ENCODE measurements at regions not wholly inside any gene's neighbourhood (a gene's known extent, or its start where the extent isn't known, plus 50 kb on each side); places are given as distances from the start of the nearest gene placed in this dataset.

DNA sequence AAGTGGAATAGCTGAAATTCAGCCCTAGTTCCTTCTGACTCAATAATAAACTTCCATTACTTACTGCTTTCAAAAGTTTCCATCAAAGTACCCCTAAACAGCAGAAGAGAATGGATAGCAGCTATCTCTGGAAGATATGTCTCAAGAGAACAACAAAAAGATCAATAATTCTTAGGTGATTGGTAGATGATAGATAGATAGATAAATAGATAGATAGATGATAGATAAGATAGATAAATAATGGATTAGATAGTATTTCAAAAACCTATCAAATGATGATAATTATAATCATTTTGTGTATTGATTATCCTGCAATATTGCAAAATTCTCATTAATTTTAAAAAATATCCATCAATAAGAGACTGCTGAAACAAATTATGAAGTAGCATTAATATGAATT lies 97.4 kb upstream of the CCND2 start:
- no peak overlapping the region for H3K27ac ChIP-seq
- TF ChIP-seq, protein P1, sequence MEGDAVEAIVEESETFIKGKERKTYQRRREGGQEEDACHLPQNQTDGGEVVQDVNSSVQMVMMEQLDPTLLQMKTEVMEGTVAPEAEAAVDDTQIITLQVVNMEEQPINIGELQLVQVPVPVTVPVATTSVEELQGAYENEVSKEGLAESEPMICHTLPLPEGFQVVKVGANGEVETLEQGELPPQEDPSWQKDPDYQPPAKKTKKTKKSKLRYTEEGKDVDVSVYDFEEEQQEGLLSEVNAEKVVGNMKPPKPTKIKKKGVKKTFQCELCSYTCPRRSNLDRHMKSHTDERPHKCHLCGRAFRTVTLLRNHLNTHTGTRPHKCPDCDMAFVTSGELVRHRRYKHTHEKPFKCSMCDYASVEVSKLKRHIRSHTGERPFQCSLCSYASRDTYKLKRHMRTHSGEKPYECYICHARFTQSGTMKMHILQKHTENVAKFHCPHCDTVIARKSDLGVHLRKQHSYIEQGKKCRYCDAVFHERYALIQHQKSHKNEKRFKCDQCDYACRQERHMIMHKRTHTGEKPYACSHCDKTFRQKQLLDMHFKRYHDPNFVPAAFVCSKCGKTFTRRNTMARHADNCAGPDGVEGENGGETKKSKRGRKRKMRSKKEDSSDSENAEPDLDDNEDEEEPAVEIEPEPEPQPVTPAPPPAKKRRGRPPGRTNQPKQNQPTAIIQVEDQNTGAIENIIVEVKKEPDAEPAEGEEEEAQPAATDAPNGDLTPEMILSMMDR (conservative IDR thresholded peaks at IDR 0.05) = no peak

DNA sequence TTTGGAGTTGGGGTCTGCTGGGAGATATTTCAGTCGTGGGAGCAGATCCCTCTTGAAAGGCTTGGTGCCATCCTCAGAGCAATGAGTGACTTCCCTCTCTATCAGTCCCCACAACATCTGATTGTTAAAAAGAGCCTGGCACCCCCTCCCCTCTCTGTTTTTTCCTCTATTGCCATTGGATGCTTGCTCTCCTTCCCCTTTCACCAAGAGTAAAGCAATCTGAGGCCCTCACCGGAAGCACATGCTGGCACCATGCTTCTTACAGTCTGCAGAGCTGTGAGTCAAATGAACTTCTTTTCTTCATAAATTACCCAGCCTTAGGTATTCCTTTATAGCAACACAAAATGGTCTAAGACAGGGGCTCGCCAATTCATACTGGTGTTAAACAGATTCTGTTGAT lies 99.1 kb upstream of the CCND2 start:
- no peak overlapping the region for H3K27ac ChIP-seq

DNA sequence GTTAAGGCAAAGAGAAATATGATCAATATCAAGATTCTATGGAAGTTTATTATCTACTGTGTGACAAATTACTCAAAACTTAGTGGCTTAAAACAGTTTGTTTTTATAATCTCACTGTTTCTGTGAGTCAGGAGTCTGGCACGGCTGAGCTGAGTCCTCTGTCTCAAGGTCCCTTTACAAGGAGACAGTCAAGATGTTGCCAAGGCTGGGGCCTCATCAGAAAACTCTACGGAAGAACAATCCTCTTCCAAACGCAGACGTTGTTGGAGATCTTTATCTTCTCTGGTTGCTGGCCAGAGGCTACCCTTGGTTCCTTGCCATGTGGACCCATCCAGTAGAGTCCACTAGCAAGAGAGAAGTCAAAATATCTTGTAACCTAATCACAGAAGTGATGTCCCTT lies 100.6 kb upstream of the CCND2 start:
- TF ChIP-seq, protein P1 (conservative IDR thresholded peaks at IDR 0.05) = no peak
- no peak overlapping the region for H3K27ac ChIP-seq

More for the DNA sequence above, 99.1 kb upstream of the CCND2 start:
- TF ChIP-seq, protein P1 (conservative IDR thresholded peaks at IDR 0.05) = no peak

DNA sequence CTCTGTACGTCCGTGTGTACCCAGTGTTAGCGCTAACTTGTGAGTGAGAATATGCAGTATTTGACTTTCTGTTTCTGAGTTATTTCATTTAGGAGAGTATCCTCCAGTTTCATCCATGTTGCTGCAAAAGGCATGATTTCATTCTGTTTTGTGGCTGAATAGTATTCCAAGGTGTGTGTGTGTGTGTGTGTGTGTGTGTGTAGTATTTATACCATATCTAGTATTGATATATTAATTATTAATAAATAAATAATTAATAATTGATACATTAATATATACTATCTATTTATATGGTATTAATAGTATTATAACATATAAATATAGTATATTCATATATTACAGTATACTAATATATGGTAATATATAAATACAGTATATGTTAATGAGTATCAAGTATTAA lies 101.8 kb upstream of the CCND2 start:
- TF ChIP-seq, protein P1 (conservative IDR thresholded peaks at IDR 0.05) = no peak
- no peak overlapping the region for H3K27ac ChIP-seq

DNA sequence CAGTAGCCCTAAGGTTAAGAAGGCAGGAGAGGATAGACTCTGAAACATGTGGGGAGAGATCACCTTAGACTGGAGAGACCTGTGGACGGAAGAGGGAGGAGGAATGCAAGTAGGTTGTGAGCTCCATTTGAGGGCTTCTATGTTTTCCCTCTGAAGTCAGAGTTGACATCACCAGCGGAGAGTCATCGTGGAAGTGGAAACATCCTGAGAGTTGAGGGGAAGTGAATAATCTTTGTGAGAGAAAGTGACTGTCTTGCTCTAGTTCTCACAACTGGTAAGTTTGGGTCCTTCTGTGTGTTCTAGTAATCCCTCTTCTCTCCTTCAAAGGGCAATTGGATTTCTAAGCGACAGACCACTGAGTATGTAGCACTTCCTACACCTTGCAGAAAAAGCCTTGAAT lies 103.6 kb upstream of the CCND2 start:
- TF ChIP-seq, protein P1 (conservative IDR thresholded peaks at IDR 0.05) = no peak
- H3K27ac ChIP-seq = no peak overlapping the region

- no peak overlapping the region for H3K27ac ChIP-seq
- TF ChIP-seq, protein P1 (conservative IDR thresholded peaks at IDR 0.05) = no peak
These were observed 104.0 kb upstream of the CCND2 start for GRCh38 chr12:4169531-4169930.

DNA sequence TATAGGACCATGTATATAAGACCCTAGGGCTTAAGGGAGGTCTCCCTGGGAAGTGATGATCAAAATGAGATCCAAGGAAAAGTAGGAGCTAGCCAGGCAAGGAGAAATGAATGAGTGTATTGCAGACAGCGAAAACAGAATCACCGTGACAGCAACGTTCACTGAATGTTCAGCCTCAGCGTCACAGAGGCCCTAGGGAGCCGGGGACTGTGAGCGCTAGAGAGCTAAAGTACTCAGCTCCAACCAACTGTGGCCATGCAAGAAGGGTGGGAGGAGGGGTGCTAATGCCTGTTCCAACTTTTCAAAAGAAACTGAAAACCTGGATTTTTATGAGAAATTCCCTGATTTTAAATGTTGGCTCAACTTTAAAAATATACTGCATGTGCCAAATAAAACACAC lies 105.5 kb upstream of the CCND2 start:
- TF ChIP-seq, protein P1 (conservative IDR thresholded peaks at IDR 0.05) = no peak
- H3K27ac ChIP-seq = no peak overlapping the region
